Chondrocyte (in vitro differentiated cells): ENCODE measurements at regions not wholly inside any gene's neighbourhood (a gene's known extent, or its start where the extent isn't known, plus 50 kb on each side); places are given as distances from the start of the nearest gene placed in this dataset.

ENCODE experiments used
- DNase-seq: peaks from one replicate; pipeline ENCODE4 v3.0.0; 2021; ENCODE audit warnings: mixed read lengths, low spot score
- H3K27ac Mint-ChIP-seq: one replicate; pipeline ENCODE4 v1.8.0; 2021; ENCODE audit warnings: mild to moderate bottlenecking, moderate library complexity, mixed read lengths; ENCODE audit not compliant: unreplicated experiment
- H3K27me3 Mint-ChIP-seq: 2 replicates; pipeline ENCODE4 v1.8.0; 2021; ENCODE audit warnings: low read depth, mixed read lengths
- H3K36me3 Mint-ChIP-seq: 2 replicates; pipeline ENCODE4 v1.8.0; 2021; ENCODE audit warnings: low read depth, mixed read lengths
- H3K4me1 Mint-ChIP-seq: 2 replicates; pipeline ENCODE4 v1.8.0; 2021; ENCODE audit warnings: low read depth, mild to moderate bottlenecking, mixed read lengths
- H3K4me3 Mint-ChIP-seq: one replicate; pipeline ENCODE4 v1.8.0; 2021; ENCODE audit warnings: mild to moderate bottlenecking, moderate library complexity, mixed read lengths; ENCODE audit not compliant: unreplicated experiment
- H3K9me3 Mint-ChIP-seq: 2 replicates; pipeline ENCODE4 v1.8.0; 2021; ENCODE audit warnings: low read depth, mixed read lengths
- CTCF ChIP-seq: fragments of 200-600 bp; sonication (generic); IDR thresholded peaks from 2 replicates; pipeline ENCODE4 v1.5.0; 2021; ENCODE audit warnings: antibody characterized with exemption, mild to moderate bottlenecking, moderate library complexity

- Mint-ChIP-seq H3K9me3 (no peaks in the 10 kb centered on the region), H3K4me1 (peaks cover 8% of the 10 kb centered on the region), H3K27ac (no peak overlapping the region), H3K36me3 (no peaks in the 10 kb centered on the region), H3K4me3 (no peak overlapping the region), H3K27me3 (no peaks in the 10 kb centered on the region)
- no peak for TF ChIP-seq CTCF
- DNase-seq = no peak
Measured at GRCh38 chr13:42715909-42716308, 65.5 kb upstream of the FAM216B start.

GRCh38 chr13:42717176-42717575, 64.2 kb upstream of the FAM216B start:
- H3K4me3 Mint-ChIP-seq = no peak overlapping the region
- no peaks in the 10 kb centered on the region for H3K36me3 Mint-ChIP-seq
- H3K9me3 Mint-ChIP-seq = no peaks in the 10 kb centered on the region
- no peak for TF ChIP-seq CTCF
- no peak overlapping the region for H3K27ac Mint-ChIP-seq
- H3K27me3 Mint-ChIP-seq = no peaks in the 10 kb centered on the region
- no peak for DNase-seq
- H3K4me1 Mint-ChIP-seq = peaks cover 8% of the 10 kb centered on the region

- no peak for DNase-seq
- Mint-ChIP-seq H3K27me3 (no peaks in the 10 kb centered on the region), H3K4me3 (no peak overlapping the region), H3K9me3 (no peaks in the 10 kb centered on the region), H3K4me1 (peaks cover 8% of the 10 kb centered on the region), H3K36me3 (no peaks in the 10 kb centered on the region), H3K27ac (peak overlapping the region; percentile 82)
- TF ChIP-seq CTCF = no peak
Measured at GRCh38 chr13:42720113-42720857, 61.1 kb upstream of the FAM216B start.

GRCh38 chr13:42720858-42721219, 60.5 kb upstream of the FAM216B start:
- Mint-ChIP-seq H3K9me3 (peaks cover 3% of the 10 kb centered on the region), H3K27me3 (no peaks in the 10 kb centered on the region), H3K4me1 (peaks cover 8% of the 10 kb centered on the region), H3K36me3 (no peaks in the 10 kb centered on the region), H3K27ac (no peak overlapping the region), H3K4me3 (no peak overlapping the region)
- no peak for TF ChIP-seq CTCF
- no peak for DNase-seq

GRCh38 chr13:42722883-42723539, 58.4 kb upstream of the FAM216B start:
- H3K36me3 Mint-ChIP-seq = no peaks in the 10 kb centered on the region
- H3K27me3 Mint-ChIP-seq = no peaks in the 10 kb centered on the region
- peaks cover 8% of the 10 kb centered on the region for H3K4me1 Mint-ChIP-seq
- no peak overlapping the region for H3K27ac Mint-ChIP-seq
- no peak for DNase-seq
- H3K9me3 Mint-ChIP-seq = peaks cover 13% of the 10 kb centered on the region
- no peak overlapping the region for H3K4me3 Mint-ChIP-seq
- no peak for TF ChIP-seq CTCF
